Right atrium auricular region (tissue), 2 donors: ENCODE measurements at regions not wholly inside any gene's neighbourhood (a gene's known extent, or its start where the extent isn't known, plus 50 kb on each side); places are given as distances from the start of the nearest gene placed in this dataset.

Experiments used
- DNase-seq: peaks from one replicate; pipeline ENCODE4 v3.0.0-alpha.2; 2019; ENCODE audit warnings: low spot score
- H3K27ac ChIP-seq, 2 donors: fragments of 200-600 bp; sonication (generic); 1 replicate in 1 of 2; 2 replicates in 1 of 2; pipeline ENCODE4 v1.5.1; 2016 to 2019
- H3K27me3 ChIP-seq, 2 donors: fragments of 200-600 bp; sonication (generic); one replicate each; pipeline versions ENCODE4 v1.5.1 to v1.6.0; 2017 to 2019
- H3K36me3 ChIP-seq: fragments of 200-600 bp; sonication (generic); one replicate; pipeline ENCODE4 v1.5.1; 2016
- H3K4me1 ChIP-seq, 2 donors: fragments of 200-600 bp; sonication (generic); one replicate each; pipeline versions ENCODE4 v1.5.1 to v1.6.0; 2017 to 2019
- H3K4me3 ChIP-seq, 2 donors: fragments of 200-600 bp; sonication (generic); 1 replicate in 1 of 2; 2 replicates in 1 of 2; pipeline ENCODE4 v1.5.1; 2017 to 2019; ENCODE audit warnings: mild to moderate bottlenecking in 1 of 2, moderate library complexity in 1 of 2
- H3K9me3 ChIP-seq, 2 donors: fragments of 200-600 bp; sonication (generic); one replicate each; pipeline ENCODE4 v1.5.1; 2019
- CTCF ChIP-seq, 2 donors: fragments of 200-600 bp; sonication (generic); IDR thresholded peaks; one replicate each; pipeline ENCODE4 v1.5.1; 2019; ENCODE audit warnings: antibody characterized with exemption in 2 of 2

GRCh38 chr21:18030248-18030647 lies 211.1 kb upstream of the C21orf91 start:
- Histone ChIP-seq H3K27ac (no peak overlapping the region), H3K27me3 (no peaks in the 10 kb centered on the region), H3K4me1 (no peaks in the 10 kb centered on the region), H3K9me3 (no peaks in the 10 kb centered on the region), H3K36me3 (no peaks in the 10 kb centered on the region), H3K4me3 (no peak overlapping the region)
- DNase-seq, result no peak
- no peak for TF ChIP-seq CTCF (IDR thresholded peaks at IDR 0.05)

DNA sequence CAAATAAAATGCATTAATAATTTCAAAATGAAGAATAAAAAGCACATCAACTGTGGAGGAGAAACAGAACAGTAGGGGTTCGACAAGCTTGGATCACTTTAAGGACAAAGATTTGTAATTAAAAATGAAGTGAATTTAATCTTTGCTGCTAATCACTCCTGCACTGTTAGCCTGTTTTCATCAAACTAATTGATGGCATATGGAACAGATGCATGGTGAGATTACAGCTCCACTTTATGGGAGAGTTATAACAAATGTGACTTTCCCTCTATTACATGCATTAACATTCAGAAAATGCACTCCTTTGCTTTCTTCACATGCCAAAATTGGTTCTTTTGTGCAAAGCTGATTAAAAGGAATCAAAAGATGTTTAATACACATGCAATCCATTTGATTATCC lies 207.2 kb upstream of the C21orf91 start:
- Histone ChIP-seq H3K4me1 (no peaks in the 10 kb centered on the region), H3K36me3 (no peaks in the 10 kb centered on the region), H3K27ac (no peak overlapping the region), H3K4me3 (no peak overlapping the region), H3K27me3 (no peaks in the 10 kb centered on the region), H3K9me3 (no peaks in the 10 kb centered on the region)
- no peak for TF ChIP-seq CTCF (IDR thresholded peaks at IDR 0.05)
- DNase-seq, result no peak

- no peak for DNase-seq
- Histone ChIP-seq H3K27me3 (no peaks in the 10 kb centered on the region), H3K36me3 (no peaks in the 10 kb centered on the region), H3K9me3 (no peaks in the 10 kb centered on the region), H3K4me3 (no peak overlapping the region), H3K27ac (no peak overlapping the region), H3K4me1 (no peaks in the 10 kb centered on the region)
- TF ChIP-seq CTCF (IDR thresholded peaks at IDR 0.05), result no peak
Measured at GRCh38 chr21:18023711-18024110, 204.6 kb upstream of the C21orf91 start.

- H3K36me3 ChIP-seq, result no peaks in the 10 kb centered on the region
- H3K9me3 ChIP-seq, result no peaks in the 10 kb centered on the region
- DNase-seq, result no peak
- H3K27ac ChIP-seq, result no peak overlapping the region
- no peak overlapping the region for H3K4me3 ChIP-seq
- no peaks in the 10 kb centered on the region for H3K4me1 ChIP-seq
- H3K27me3 ChIP-seq, result no peaks in the 10 kb centered on the region
- TF ChIP-seq CTCF (IDR thresholded peaks at IDR 0.05), result no peak
Measured at GRCh38 chr21:18023157-18023556, 204.0 kb upstream of the C21orf91 start.

DNA sequence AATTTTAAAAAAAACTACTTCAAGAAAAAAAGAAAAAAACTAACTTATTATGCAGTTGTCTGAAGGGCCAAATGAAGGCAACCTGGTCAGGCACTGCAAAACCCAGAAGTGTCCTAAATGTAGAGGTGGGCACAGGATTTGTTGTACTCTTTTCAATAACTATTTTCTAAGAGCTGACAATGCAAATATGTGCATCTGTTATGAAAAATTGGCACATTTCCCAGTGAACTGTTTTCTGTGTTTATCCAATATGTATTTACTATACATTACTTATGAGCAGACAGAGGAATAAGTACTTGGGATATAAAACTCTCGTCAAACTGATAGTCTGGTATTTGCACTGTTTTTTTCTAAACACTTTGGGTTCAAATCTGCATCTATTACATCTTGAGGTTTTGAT lies 188.0 kb upstream of the C21orf91 start:
- DNase-seq, result no peak
- Histone ChIP-seq H3K36me3 (no peaks in the 10 kb centered on the region), H3K4me3 (no peak overlapping the region), H3K27ac (no peak overlapping the region), H3K9me3 (no peaks in the 10 kb centered on the region), H3K4me1 (no peaks in the 10 kb centered on the region), H3K27me3 (no peaks in the 10 kb centered on the region)
- TF ChIP-seq CTCF (IDR thresholded peaks at IDR 0.05), result no peak

GRCh38 chr21:18006691-18007090 lies 187.5 kb upstream of the C21orf91 start:
- TF ChIP-seq CTCF (IDR thresholded peaks at IDR 0.05), result no peak
- H3K36me3 ChIP-seq, result no peaks in the 10 kb centered on the region

More at GRCh38 chr21:18006691-18007090, 187.5 kb upstream of the C21orf91 start:
- no peaks in the 10 kb centered on the region for H3K4me1 ChIP-seq
- DNase-seq, result no peak
- H3K9me3 ChIP-seq, result no peaks in the 10 kb centered on the region
- no peak overlapping the region for H3K4me3 ChIP-seq
- H3K27me3 ChIP-seq, result no peaks in the 10 kb centered on the region
- H3K27ac ChIP-seq, result no peak overlapping the region
